ENCODE measurements at regions not wholly inside any gene's neighbourhood (a gene's known extent, or its start where the extent isn't known, plus 50 kb on each side); places are given as distances from the start of the nearest gene placed in this dataset.

- ChIA-PET CTCF (no interaction called here), POLR2A (no interaction called here), RAD21 (ENCODE audit: low non-redundant PET in 1 of 2, low total read pairs in 2 of 2, uncharacterized antibody in 2 of 2, unreplicated experiment in 2 of 2) (no interaction called here)
- no peak overlapping the region for H3K9ac ChIP-seq (ENCODE audit: low read length)
- no TSS peak for BruUV-seq (replicated peaks)
- no peak for DNase-seq (ENCODE audit: low read depth, low spot score)
- no peak overlapping the region for H3K4me2 ChIP-seq (ENCODE audit: low read length)
- no peaks in the 10 kb centered on the region for H3K9me2 ChIP-seq (ENCODE audit: insufficient read depth)
- no peak overlapping the region for H2AFZ ChIP-seq (ENCODE audit: low read depth, low read length, poor library complexity, severe bottlenecking)
- ATAC-seq, result no peak
- no peaks in the 10 kb centered on the region for H3K27me3 ChIP-seq (ENCODE audit: insufficient read depth, low read length)
- no peaks in the 10 kb centered on the region for H3K9me3 ChIP-seq (ENCODE audit: control insufficient read depth in 1 of 2, insufficient read depth in 1 of 2, low read depth in 1 of 2, low read length in 2 of 2)
- TF ChIP-seq YY1 (IDR thresholded peaks at IDR 0.05; ENCODE audit: extremely low read depth, insufficient replicate concordance, low read depth, low read length) (no peak), JUND (IDR thresholded peaks at IDR 0.05) (no peak), SP1 (IDR thresholded peaks at IDR 0.05; ENCODE audit: low read depth) (no peak), EZH2phosphoT487 (IDR thresholded peaks at IDR 0.05; ENCODE audit: borderline replicate concordance) (no peak), SIN3A (IDR thresholded peaks at IDR 0.05; ENCODE audit: low read depth) (no peak), POLR2AphosphoS5 (IDR thresholded peaks at IDR 0.05; ENCODE audit: low read depth, low read length) (no peak), CEBPB (IDR thresholded peaks at IDR 0.05; ENCODE audit: low read depth) (no peak), TCF7L2 (IDR thresholded peaks at IDR 0.05; ENCODE audit: borderline replicate concordance, extremely low read depth, insufficient read depth, insufficient read length) (no peak), CBX3 (IDR thresholded peaks at IDR 0.05; ENCODE audit: low read depth) (no peak)
- H3K36me3 ChIP-seq (ENCODE audit: control insufficient read depth in 1 of 2, insufficient read depth in 2 of 2, low read length in 2 of 2), result no peaks in the 10 kb centered on the region
- peaks cover 18 to 45% of the 10 kb centered on the region in 2 experiments for H3K4me1 ChIP-seq (ENCODE audit: control insufficient read depth in 1 of 2, insufficient read depth in 2 of 2, low read length in 2 of 2)
- intact Hi-C loops (cut with micrococcal nuclease), result no loop called here
- H3K4me3 ChIP-seq (replicated peaks in 1 of 2; ENCODE audit: low read depth in 1 of 2, low read length in 2 of 2), result no peak overlapping the region
- no peaks in the 10 kb centered on the region for H3K79me2 ChIP-seq (ENCODE audit: insufficient read depth, low read length)
- H4K20me1 ChIP-seq (ENCODE audit: insufficient read depth), result no peaks in the 10 kb centered on the region
- H3K27ac ChIP-seq (ENCODE audit: low read depth, low read length), result no peak overlapping the region
Measured at GRCh38 chr11:69417699-69418085, 63.8 kb upstream of the LINC01488 start.

GRCh38 chr11:69418576-69419296 lies 62.7 kb upstream of the LINC01488 start:
- TF ChIP-seq RAD21 (IDR thresholded peaks at IDR 0.05; ENCODE audit: low read depth) (no peak), CBX3 (IDR thresholded peaks at IDR 0.05; ENCODE audit: low read depth) (no peak), TCF7L2 (IDR thresholded peaks at IDR 0.05; ENCODE audit: borderline replicate concordance, extremely low read depth, insufficient read depth, insufficient read length) (no peak), CTCF (IDR thresholded peaks at IDR 0.05 in 2 of 3, conservative IDR thresholded peaks at IDR 0.05 in 1 of 3; ENCODE audit: borderline replicate concordance in 1 of 3, insufficient read depth in 1 of 3, low read depth in 2 of 3, low read length in 2 of 3) (no peak)
- H3K9me2 ChIP-seq (ENCODE audit: insufficient read depth), result no peaks in the 10 kb centered on the region
- DNase-seq (ENCODE audit: low read depth, low spot score), result no peak
- H3K79me2 ChIP-seq (ENCODE audit: insufficient read depth, low read length), result no peaks in the 10 kb centered on the region
- no peak overlapping the region for H3K4me3 ChIP-seq (replicated peaks in 1 of 2; ENCODE audit: low read depth in 1 of 2, low read length in 2 of 2)
- H3K9me3 ChIP-seq (ENCODE audit: control insufficient read depth in 1 of 2, insufficient read depth in 1 of 2, low read depth in 1 of 2, low read length in 2 of 2), result no peaks in the 10 kb centered on the region
- H4K20me1 ChIP-seq (ENCODE audit: insufficient read depth), result no peaks in the 10 kb centered on the region
- CTCF ChIA-PET, result no interaction called here
- BruUV-seq (replicated peaks), result no TSS peak
- no peak overlapping the region for H3K27ac ChIP-seq (ENCODE audit: low read depth, low read length)
- intact Hi-C loops (cut with micrococcal nuclease), result no loop called here
- no peak for ATAC-seq
- no peak overlapping the region for H2AFZ ChIP-seq (ENCODE audit: low read depth, low read length, poor library complexity, severe bottlenecking)
- no peak overlapping the region for H3K9ac ChIP-seq (ENCODE audit: low read length)
- peaks cover 18 to 49% of the 10 kb centered on the region in 2 experiments for H3K4me1 ChIP-seq (ENCODE audit: control insufficient read depth in 1 of 2, insufficient read depth in 2 of 2, low read length in 2 of 2)
- no peaks in the 10 kb centered on the region for H3K36me3 ChIP-seq (ENCODE audit: control insufficient read depth in 1 of 2, insufficient read depth in 2 of 2, low read length in 2 of 2)
- RAD21 ChIA-PET (ENCODE audit: low non-redundant PET in 1 of 2, low total read pairs in 2 of 2, uncharacterized antibody in 2 of 2, unreplicated experiment in 2 of 2), result no interaction called here
- no peaks in the 10 kb centered on the region for H3K27me3 ChIP-seq (ENCODE audit: insufficient read depth, low read length)
- no peak overlapping the region for H3K4me2 ChIP-seq (ENCODE audit: low read length)
- POLR2A ChIA-PET, result no interaction called here
